AG04450 (cell line): ENCODE measurements at regions not wholly inside any gene's neighbourhood (a gene's known extent, or its start where the extent isn't known, plus 50 kb on each side); places are given as distances from the start of the nearest gene placed in this dataset.

Experiments used
- CTCF ChIA-PET: fragments of 300-600, 350-600 bp; formaldehyde crosslinking; extraction: SDS; loops from one replicate; lab custom pipeline; 2022; ENCODE audit warnings: antibody characterized with exemption, inconsistent platforms; lab: Charles Lee
- POLR2A ChIA-PET: fragments of 350-600 bp; formaldehyde crosslinking; extraction: SDS; loops from one replicate; lab custom pipeline; 2021; ENCODE audit warnings: antibody characterized with exemption, inconsistent platforms; lab: Yijun Ruan, JAX
- DNase-seq: peaks from one replicate; pipeline ENCODE4 v3.0.0-alpha.2; 2011; ENCODE audit warnings: low read depth, low spot score
- H3K27ac ChIP-seq: one replicate; pipeline ENCODE4 v1.5.1; 2012; ENCODE audit warnings: low read depth, low read length, control low read depth
- H3K27me3 ChIP-seq: one replicate; pipeline ENCODE4 v1.6.0; 2012; ENCODE audit warnings: low read length; ENCODE audit not compliant: control insufficient read depth, insufficient read depth
- H3K4me3 ChIP-seq: 2 replicates; pipeline ENCODE4 v1.5.1; 2011; ENCODE audit warnings: mild to moderate bottlenecking, low read depth, low read length, control low read depth
- H3K9me3 ChIP-seq: 2 replicates; pipeline ENCODE4 v1.5.1; 2012; ENCODE audit warnings: low read length; ENCODE audit not compliant: control insufficient read depth, insufficient read depth
- CTCF ChIP-seq: IDR thresholded peaks from 2 replicates; pipeline ENCODE4 v1.5.1; 2011; ENCODE audit warnings: low read depth, low read length, control low read depth, inconsistent platforms

DNA sequence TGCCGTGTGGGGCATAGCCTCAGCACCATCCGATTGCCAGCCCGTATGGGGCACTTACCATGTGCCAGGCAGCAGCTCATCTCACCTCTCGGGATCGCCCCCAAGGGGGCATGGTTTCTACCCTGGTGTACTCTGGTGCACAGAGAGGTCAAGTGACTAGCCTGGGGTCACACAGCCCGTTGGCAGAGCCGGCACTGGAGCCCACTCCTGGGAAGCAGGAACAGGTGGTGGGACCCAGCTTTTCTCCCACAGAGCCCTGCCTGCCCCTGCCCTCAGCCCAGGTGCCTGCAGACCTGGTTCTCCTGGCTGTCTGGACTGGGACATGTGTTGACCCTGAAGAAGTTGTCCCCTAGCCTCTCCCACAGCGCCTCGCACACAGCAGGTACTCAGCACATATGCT, 141.8 kb upstream of the CIBAR2 start:
- CTCF ChIA-PET: interaction anchor here (0.6 to 3.0 kb wide), 15 partner anchors 9 to 463 kb away, joined by 3 to 27 read pairs (median 6); no protein-coding TSS in a partner anchor
- Histone ChIP-seq H3K27me3 (no peaks in the 10 kb centered on the region), H3K4me3 (no peak overlapping the region), H3K9me3 (no peaks in the 10 kb centered on the region; the same call in 1 of the 2 replicates), H3K27ac (no peak overlapping the region)
- POLR2A ChIA-PET: no interaction called here
- DNase-seq: no peak
- no peak for TF ChIP-seq CTCF

GRCh38 chr16:85254921-85255320, 142.6 kb upstream of the CIBAR2 start:
- DNase-seq: no peak
- no peaks in the 10 kb centered on the region for H3K27me3 ChIP-seq
- ChIA-PET POLR2A (no interaction called here), CTCF (interaction anchor here (1.9 kb wide), 1 partner anchor 10 kb away, joined by 8 read pairs; no protein-coding TSS in a partner anchor)
- no peak overlapping the region for H3K27ac ChIP-seq
- no peak for TF ChIP-seq CTCF
- no peaks in the 10 kb centered on the region; the same call in 1 of the 2 replicates for H3K9me3 ChIP-seq
- H3K4me3 ChIP-seq: no peak overlapping the region

GRCh38 chr16:85255777-85256176, 143.5 kb upstream of the CIBAR2 start:
- ChIA-PET POLR2A (no interaction called here), CTCF (interaction anchor here (0.9 kb wide), 1 partner anchor 137 kb away, joined by 7 read pairs; no protein-coding TSS in a partner anchor)

DNA sequence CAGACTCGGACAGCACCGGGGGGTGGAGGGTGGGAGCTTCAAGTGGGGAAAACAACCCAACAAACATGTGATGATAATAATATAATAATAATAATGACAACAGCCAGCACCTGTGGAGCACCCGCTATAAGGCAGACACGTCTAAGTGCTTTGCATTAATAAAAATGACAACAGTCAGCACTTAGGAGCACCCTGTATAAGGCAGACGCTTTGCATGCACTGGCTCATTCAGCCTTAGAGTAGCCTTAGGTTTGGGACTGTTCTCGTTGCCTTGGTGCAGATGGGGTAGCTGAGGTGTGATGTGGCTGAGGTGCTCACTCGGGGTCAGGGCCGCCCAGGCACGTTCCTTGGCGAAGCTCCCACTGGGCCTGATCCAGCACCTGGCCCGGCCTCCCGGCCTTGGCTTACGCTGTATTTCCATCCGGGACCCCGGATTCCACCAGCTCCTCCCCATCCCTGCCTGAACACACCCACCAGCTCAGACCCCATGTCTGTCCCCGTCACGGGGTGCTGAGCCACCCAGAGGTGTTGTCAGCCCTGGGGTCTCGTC, 144.0 kb upstream of the CIBAR2 start:
- H3K4me3 ChIP-seq: no peak overlapping the region
- no peaks in the 10 kb centered on the region for H3K27me3 ChIP-seq
- POLR2A ChIA-PET: no interaction called here
- no peak for TF ChIP-seq CTCF
- CTCF ChIA-PET: interaction anchor here (0.9 kb wide), 1 partner anchor 138 kb away, joined by 7 read pairs; no protein-coding TSS in a partner anchor
- H3K9me3 ChIP-seq: no peaks in the 10 kb centered on the region; the same call in 1 of the 2 replicates
- DNase-seq: no peak
- no peak overlapping the region for H3K27ac ChIP-seq

More at GRCh38 chr16:85255777-85256176, 143.5 kb upstream of the CIBAR2 start:
- Histone ChIP-seq H3K9me3 (no peaks in the 10 kb centered on the region; the same call in 1 of the 2 replicates), H3K27me3 (no peaks in the 10 kb centered on the region), H3K4me3 (no peak overlapping the region), H3K27ac (no peak overlapping the region)
- TF ChIP-seq CTCF: no peak
- no peak for DNase-seq

DNA sequence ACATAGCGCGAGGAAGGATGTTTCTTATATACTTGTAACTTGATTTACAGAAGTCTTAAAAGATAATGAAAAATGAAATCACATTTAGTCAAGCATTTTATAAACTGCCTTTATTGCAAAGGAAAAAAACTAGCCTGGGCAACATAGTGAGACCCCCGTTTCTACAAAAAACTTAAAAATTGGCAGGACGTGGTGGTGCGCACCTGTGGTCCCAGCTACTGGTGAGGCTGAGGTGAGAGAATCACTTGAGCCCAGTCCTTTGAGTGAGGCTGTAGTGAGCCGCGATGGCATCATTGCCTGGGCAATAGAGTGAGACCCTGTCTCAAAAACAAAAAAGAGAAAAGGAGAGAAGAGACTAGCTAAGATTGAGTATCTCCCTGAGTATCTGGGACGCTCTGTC, 145.2 kb upstream of the CIBAR2 start:
- DNase-seq: no peak
- CTCF ChIA-PET: interaction anchor here (1.0 to 1.9 kb wide), 4 partner anchors 9 to 142 kb away, joined by 3 to 7 read pairs (median 6); no protein-coding TSS in a partner anchor

More for the DNA sequence above, 145.2 kb upstream of the CIBAR2 start:
- Histone ChIP-seq H3K27ac (no peak overlapping the region), H3K9me3 (no peaks in the 10 kb centered on the region; the same call in 1 of the 2 replicates), H3K4me3 (no peak overlapping the region), H3K27me3 (no peaks in the 10 kb centered on the region)
- POLR2A ChIA-PET: no interaction called here
- TF ChIP-seq CTCF: no peak
